SH-SY5Y (cell line): ENCODE measurements at regions not wholly inside any gene's neighbourhood (a gene's known extent, or its start where the extent isn't known, plus 50 kb on each side); places are given as distances from the start of the nearest gene placed in this dataset.

ENCODE experiments used
- GATA2 ChIP-seq: IDR thresholded peaks from 2 replicates; pipeline ENCODE4 v1.6.1; 2011; ENCODE audit warnings: mild to moderate bottlenecking, low read depth, low read length
- GATA3 ChIP-seq: IDR thresholded peaks from 2 replicates; pipeline ENCODE4 v1.6.1; 2011; ENCODE audit warnings: low read depth, mild to moderate bottlenecking, low read length, moderate library complexity

- no peak for TF ChIP-seq GATA2
- no peak for TF ChIP-seq GATA3
Measured at GRCh38 chr3:72240531-72240930, 455.6 kb upstream of the PROK2 start.
